Tibial nerve (tissue), 4 donors: ENCODE measurements at regions not wholly inside any gene's neighbourhood (a gene's known extent, or its start where the extent isn't known, plus 50 kb on each side); places are given as distances from the start of the nearest gene placed in this dataset.

Source experiments
- DNase-seq, 2 donors: peaks; one replicate each; pipeline ENCODE4 v3.0.0-alpha.2; 2019; ENCODE audit warnings: low spot score in 2 of 2
- H3K27ac ChIP-seq, 4 donors: fragments of 200-600 bp; sonication (generic) in 3 of 4; one replicate each; pipeline ENCODE4 v1.5.1; 2017 to 2019; ENCODE audit warnings: mild to moderate bottlenecking in 1 of 4
- H3K27me3 ChIP-seq, 2 donors: fragments of 200-600 bp; sonication (generic) in 1 of 2; one replicate each; pipeline versions ENCODE4 v1.5.1 to v1.6.0; 2017 to 2019
- H3K36me3 ChIP-seq, 3 donors: fragments of 200-600 bp; sonication (generic); one replicate each; pipeline ENCODE4 v1.5.1; 2018 to 2019
- H3K4me1 ChIP-seq, 4 donors: fragments of 200-600 bp; sonication (generic) in 3 of 4; one replicate each; pipeline ENCODE4 v1.5.1; 2017 to 2019
- H3K4me3 ChIP-seq, 4 donors: fragments of 200-600 bp; sonication (generic) in 3 of 4; one replicate each; pipeline ENCODE4 v1.5.1; 2017 to 2019; ENCODE audit warnings: mild to moderate bottlenecking in 1 of 4, moderate library complexity in 1 of 4
- H3K9me3 ChIP-seq, 4 donors: fragments of 200-600 bp; sonication (generic) in 3 of 4; one replicate each; pipeline ENCODE4 v1.5.1; 2017 to 2019
- CTCF ChIP-seq, 5 experiments: fragments of 200-600 bp in 3 of 5; fragments of 450-650 bp in 2 of 5; sonication (generic) in 3 of 5; IDR thresholded peaks; one replicate each; pipeline ENCODE4 v1.5.1; 2016 to 2019; ENCODE audit warnings: antibody characterized with exemption in 5 of 5, mild to moderate bottlenecking in 3 of 5, moderate library complexity in 2 of 5
- EP300 ChIP-seq, 2 donors: sonication (generic); formaldehyde crosslinking; IDR thresholded peaks; one replicate each; pipeline ENCODE4 v1.6.1; 2017; ENCODE audit warnings: antibody characterized with exemption in 2 of 2, mild to moderate bottlenecking in 1 of 2
- POLR2A ChIP-seq, 2 donors: fragments of 450-650 bp; IDR thresholded peaks; one replicate each; pipeline ENCODE4 v1.6.1; 2017; ENCODE audit warnings: antibody characterized with exemption in 2 of 2, mild to moderate bottlenecking in 2 of 2, moderate library complexity in 2 of 2
- WGBS, 2 donors: methylation state at CpG; one replicate each; pipeline ENCODE4 v1.1.5; 2018; 5-methylcytosine and 5-hydroxymethylcytosine counted together

- DNase-seq, result peak; percentile 43 to 68
These were observed 147.1 kb upstream of the FHL2 start for GRCh38 chr2:105545730-105546627.

GRCh38 chr2:105544591-105545377 lies 145.9 kb upstream of the FHL2 start:
- 85% methylated on average over 12 of the region's 12 CpGs for WGBS, 2 donors
- TF ChIP-seq EP300 (IDR thresholded peaks at IDR 0.05) (no peak), POLR2A (IDR thresholded peaks at IDR 0.05) (no peak), CTCF (IDR thresholded peaks at IDR 0.05) (no peak)
- no peak for DNase-seq

More at GRCh38 chr2:105545730-105546627, 147.1 kb upstream of the FHL2 start:
- Histone ChIP-seq H3K36me3 (no peaks in the 10 kb centered on the region), H3K4me1 (no peaks in the 10 kb centered on the region), H3K9me3 (no peaks in the 10 kb centered on the region), H3K27ac (no peak overlapping the region), H3K27me3 (peaks cover 0 to 7% of the 10 kb centered on the region in 2 donors), H3K4me3 (no peak overlapping the region)
- TF ChIP-seq CTCF (IDR thresholded peaks at IDR 0.05) (peak; percentile 43 to 64 (median 62)), POLR2A (IDR thresholded peaks at IDR 0.05) (no peak)
- WGBS, 2 donors, result 37 to 40% methylated on average over 11 of the region's 11 CpGs

GRCh38 chr2:105541189-105542050 lies 142.6 kb upstream of the FHL2 start:
- no peaks in the 10 kb centered on the region for H3K4me1 ChIP-seq
- no peak for DNase-seq
- no peak for TF ChIP-seq CTCF (IDR thresholded peaks at IDR 0.05)
- no peak for TF ChIP-seq POLR2A (IDR thresholded peaks at IDR 0.05)
- TF ChIP-seq EP300 (IDR thresholded peaks at IDR 0.05), result no peak
- no peaks in the 10 kb centered on the region for H3K9me3 ChIP-seq
- H3K27me3 ChIP-seq, result peaks cover 0 to 5% of the 10 kb centered on the region in 2 donors
- no peak overlapping the region for H3K27ac ChIP-seq
- 76 to 85% methylated on average over 13 of the region's 13 CpGs for WGBS, 2 donors
- no peak overlapping the region for H3K4me3 ChIP-seq
- H3K36me3 ChIP-seq, result no peaks in the 10 kb centered on the region

More at GRCh38 chr2:105544591-105545377, 145.9 kb upstream of the FHL2 start:
- H3K4me3 ChIP-seq, result no peak overlapping the region
- no peaks in the 10 kb centered on the region for H3K9me3 ChIP-seq
- no peaks in the 10 kb centered on the region for H3K36me3 ChIP-seq
- peaks cover 0 to 7% of the 10 kb centered on the region in 2 donors for H3K27me3 ChIP-seq
- no peaks in the 10 kb centered on the region for H3K4me1 ChIP-seq
- no peak overlapping the region for H3K27ac ChIP-seq

- no peak for DNase-seq
- TF ChIP-seq EP300 (IDR thresholded peaks at IDR 0.05) (no peak), POLR2A (IDR thresholded peaks at IDR 0.05) (no peak), CTCF (IDR thresholded peaks at IDR 0.05) (no peak)
- WGBS, 2 donors, result 27 to 72% methylated on average over 2 of the region's 2 CpGs
- no peaks in the 10 kb centered on the region for H3K36me3 ChIP-seq
- no peaks in the 10 kb centered on the region for H3K4me1 ChIP-seq
- no peak overlapping the region for H3K27ac ChIP-seq
- H3K27me3 ChIP-seq, result no peaks in the 10 kb centered on the region
- H3K9me3 ChIP-seq, result no peaks in the 10 kb centered on the region
- H3K4me3 ChIP-seq, result no peak overlapping the region
These were observed 141.8 kb upstream of the FHL2 start for GRCh38 chr2:105540642-105541041.
